K562 (cell line): ENCODE measurements at regions not wholly inside any gene's neighbourhood (a gene's known extent, or its start where the extent isn't known, plus 50 kb on each side); places are given as distances from the start of the nearest gene placed in this dataset.

Experiments used
- ATAC-seq: fragments of 200-7000 bp; cut with Tn5 transposase; 3 replicates; pipeline ENCODE4 v1.9.1; 2020; ENCODE audit warnings: moderate library complexity
- BruUV-seq: library from RNA; stranded (reverse); fragments of 400-500 nt; replicated peaks from 2 replicates; lab custom pipeline; 2021; lab: Mats Ljungman, UMichigan
- CTCF ChIA-PET: fragments of 300-600 bp; formaldehyde crosslinking; extraction: SDS; loops from one replicate; lab custom pipeline; 2021; ENCODE audit warnings: low intra/inter-chr PET ratio; lab: Yijun Ruan, JAX
- POLR2A ChIA-PET: fragments of 300-600, 350-650 bp; sonication (Branson Sonifier 250); formaldehyde crosslinking; extraction: SDS; loops from one replicate; lab custom pipeline; 2021; ENCODE audit warnings: antibody characterized with exemption, inconsistent platforms; lab: Yijun Ruan, JAX
- DNase-seq, 4 experiments: peaks; one replicate each; pipeline versions ENCODE4 v3.0.0 to v3.0.0-alpha.2; 2011 to 2018; ENCODE audit warnings: low spot score in 3 of 4, mixed read lengths in 3 of 4; ENCODE audit errors: extremely low read depth in 1 of 4
- FAIRE-seq: peaks from 2 replicates; lab custom pipeline; 2011; peaks lifted over from hg19 to GRCh38; lab: Jason Lieb, UNC
- H2AFZ ChIP-seq: 2 replicates; pipeline ENCODE4 v1.6.0; 2011; ENCODE audit warnings: low read depth, low read length, control low read depth, inconsistent platforms
- H3K27ac ChIP-seq: fragments of 200-600 bp; 3 replicates; pipeline ENCODE4 v1.8.0; 2011; ENCODE audit warnings: low read depth, mild to moderate bottlenecking, control low read depth, inconsistent platforms, low read length, moderate library complexity, mixed read lengths; ENCODE audit errors: extremely low read depth
- H3K27me3 ChIP-seq, 2 experiments: fragments of 300-600 bp in 1 of 2; 2 replicates in 1 of 2; 3 replicates in 1 of 2; pipeline versions ENCODE4 v1.6.0 to v1.8.0; 2011; ENCODE audit warnings: inconsistent platforms in 2 of 2, low read length in 2 of 2, mild to moderate bottlenecking in 1 of 2, mixed read lengths in 1 of 2, moderate library complexity in 1 of 2; ENCODE audit not compliant: control insufficient read depth in 2 of 2, insufficient read depth in 2 of 2
- H3K36me3 ChIP-seq: fragments of 300-600 bp; 3 replicates; pipeline ENCODE4 v1.8.0; 2011; ENCODE audit warnings: mild to moderate bottlenecking, low read length, inconsistent platforms; ENCODE audit not compliant: control insufficient read depth, insufficient read depth
- H3K4me1 ChIP-seq, 2 experiments: fragments of 200-600 bp in 1 of 2; replicated peaks in 1 of 2; 2 replicates in 1 of 2; 3 replicates in 1 of 2; pipeline versions ENCODE4 v1.5.1 to v1.8.0; 2011; ENCODE audit warnings: inconsistent platforms in 2 of 2, low read length in 2 of 2, mild to moderate bottlenecking in 1 of 2, mixed read lengths in 1 of 2, moderate library complexity in 1 of 2; ENCODE audit not compliant: control insufficient read depth in 2 of 2, insufficient read depth in 2 of 2
- H3K4me2 ChIP-seq: 2 replicates; pipeline ENCODE4 v1.6.1; 2011; ENCODE audit warnings: low read length, control low read depth, inconsistent platforms, mixed read lengths; ENCODE audit not compliant: insufficient read depth
- H3K4me3 ChIP-seq: fragments of 200-600 bp; sonication (generic), shearing (Covaris generic); 2 replicates; pipeline ENCODE4 v1.5.1; 2016; ENCODE audit warnings: control low read depth, inconsistent platforms
- H3K79me2 ChIP-seq: fragments of 200-600 bp; 3 replicates; pipeline ENCODE4 v1.8.0; 2011; ENCODE audit warnings: low read length, inconsistent platforms; ENCODE audit not compliant: control insufficient read depth, insufficient read depth
- H3K9ac ChIP-seq, 2 experiments: 2 replicates each; pipeline versions ENCODE4 v1.6.0 to v1.6.1; 2011; ENCODE audit warnings: low read depth in 2 of 2, low read length in 2 of 2, control low read depth in 1 of 2, inconsistent platforms in 1 of 2, mild to moderate bottlenecking in 1 of 2, mixed read lengths in 1 of 2; ENCODE audit not compliant: insufficient read depth in 1 of 2
- H3K9me1 ChIP-seq: one replicate; pipeline ENCODE4 v1.6.0; 2011; ENCODE audit warnings: inconsistent platforms, mild to moderate bottlenecking, low read length, moderate library complexity; ENCODE audit not compliant: control insufficient read depth, insufficient read depth
- H3K9me3 ChIP-seq: replicated peaks from 2 replicates; pipeline ENCODE4 v1.5.1; 2011; ENCODE audit warnings: low read depth, low read length, inconsistent platforms; ENCODE audit not compliant: control insufficient read depth, insufficient read depth
- H4K20me1 ChIP-seq: replicated peaks from 2 replicates; pipeline ENCODE4 v1.6.1; 2011; ENCODE audit warnings: low read length, inconsistent platforms, mixed read lengths; ENCODE audit not compliant: control insufficient read depth, insufficient read depth
- BHLHE40 ChIP-seq: IDR thresholded peaks from 2 replicates; pipeline ENCODE4 v1.6.1; 2011; ENCODE audit warnings: low read length, improper control_type of control experiment
- CTCF ChIP-seq, 3 experiments: IDR thresholded peaks in 2 of 3; conservative IDR thresholded peaks in 1 of 3; 2 replicates each; pipeline ENCODE4 v1.5.1; 2011 to 2012; ENCODE audit warnings: low read length in 3 of 3, mild to moderate bottlenecking in 3 of 3, control low read depth in 2 of 3, improper control_type of control experiment in 1 of 3, inconsistent platforms in 1 of 3, low read depth in 1 of 3, mixed read lengths in 1 of 3, moderate library complexity in 1 of 3; ENCODE audit not compliant: insufficient read depth in 2 of 3
- EZH2 ChIP-seq: IDR thresholded peaks from 2 replicates; pipeline ENCODE4 v1.6.1; 2012; ENCODE audit warnings: low read depth, mild to moderate bottlenecking, inconsistent platforms, low read length, borderline replicate concordance
- HLTF ChIP-seq: fragments of 450-650 bp; IDR thresholded peaks from 2 replicates; pipeline ENCODE4 v1.6.1; 2016
- NCOA4 ChIP-seq: fragments of 450-650 bp; IDR thresholded peaks from 2 replicates; pipeline ENCODE4 v1.6.1; 2018; ENCODE audit warnings: mild to moderate bottlenecking; ENCODE audit not compliant: partially characterized antibody
- NUFIP1 ChIP-seq: fragments of 450-650 bp; IDR thresholded peaks from 2 replicates; pipeline ENCODE4 v1.6.1; 2018; ENCODE audit not compliant: partially characterized antibody
- SETDB1 ChIP-seq: IDR thresholded peaks from one replicate; pipeline ENCODE4 v1.6.1; 2012; ENCODE audit warnings: low read length, control low read depth, inconsistent platforms
- SRSF9 ChIP-seq: fragments of 200-400 bp; formaldehyde crosslinking; IDR thresholded peaks from 2 replicates; pipeline ENCODE4 v1.6.1; 2017; ENCODE audit warnings: low read depth, low read length, borderline replicate concordance
- TAF7 ChIP-seq: fragments of 450-650 bp; IDR thresholded peaks from 2 replicates; pipeline ENCODE4 v1.6.1; 2016; ENCODE audit warnings: missing genetic modification characterization, missing compliant biosample characterization
- TEAD1 ChIP-seq, 2 experiments: fragments of 450-650 bp in 1 of 2; sonication (generic) in 1 of 2; formaldehyde crosslinking; IDR thresholded peaks; 2 replicates each; pipeline versions ENCODE4 v1.4.0 to v1.8.0; 2020 to 2022; ENCODE audit warnings: mild to moderate bottlenecking in 2 of 2, missing genetic modification reagents in 1 of 2
- WGBS: fragments of 100-300 bp; shearing (Covaris generic); methylation state at CpG from one replicate; pipeline ENCODE4 v1.1.6; 2016; ENCODE audit warnings: low coverage, mixed read lengths; ENCODE audit not compliant: insufficient coverage; ENCODE audit errors: missing lambda C conversion rate; 5-methylcytosine and 5-hydroxymethylcytosine counted together
- in situ Hi-C: fragments of 300-500 bp; cut with MboI; formaldehyde crosslinking; loops from 4 replicates; pipeline ENCODE4 v1.15.0; 2018; ENCODE audit warnings: inconsistent platforms, mixed read lengths
- intact Hi-C: fragments of 100-400 bp; cut with micrococcal nuclease; formaldehyde crosslinking; loops from 2 replicates; pipeline ENCODE4 v1.14.2; 2022
- TF ChIP-seq, protein P1 (sequence below): fragments of 450-650 bp; formaldehyde crosslinking; IDR thresholded peaks from 2 replicates; pipeline ENCODE4 v1.4.0; 2020; ENCODE audit warnings: mild to moderate bottlenecking, moderate library complexity
- TF ChIP-seq, protein P2 (sequence below): sonication (generic); formaldehyde crosslinking; IDR thresholded peaks from 2 replicates; pipeline ENCODE4 v1.8.0; 2023; ENCODE audit warnings: mild to moderate bottlenecking, missing genetic modification reagents
- TF ChIP-seq, protein P3 (sequence below): fragments of 250-450 bp; sonication (Bioruptor Pico); IDR thresholded peaks from 2 replicates; pipeline ENCODE4 v1.6.1; 2021; ENCODE audit warnings: mild to moderate bottlenecking
- TF ChIP-seq, protein P4 (sequence below): fragments of 250-450 bp; sonication (Bioruptor Pico); IDR thresholded peaks from 2 replicates; pipeline ENCODE4 v1.4.0; 2020; ENCODE audit warnings: mild to moderate bottlenecking, moderate library complexity

GRCh38 chr1:55320891-55321290, 105.7 kb upstream of the USP24 start (continued):
- TF ChIP-seq BHLHE40 (no peak), TAF7 (no peak)
- TF ChIP-seq, protein P1, sequence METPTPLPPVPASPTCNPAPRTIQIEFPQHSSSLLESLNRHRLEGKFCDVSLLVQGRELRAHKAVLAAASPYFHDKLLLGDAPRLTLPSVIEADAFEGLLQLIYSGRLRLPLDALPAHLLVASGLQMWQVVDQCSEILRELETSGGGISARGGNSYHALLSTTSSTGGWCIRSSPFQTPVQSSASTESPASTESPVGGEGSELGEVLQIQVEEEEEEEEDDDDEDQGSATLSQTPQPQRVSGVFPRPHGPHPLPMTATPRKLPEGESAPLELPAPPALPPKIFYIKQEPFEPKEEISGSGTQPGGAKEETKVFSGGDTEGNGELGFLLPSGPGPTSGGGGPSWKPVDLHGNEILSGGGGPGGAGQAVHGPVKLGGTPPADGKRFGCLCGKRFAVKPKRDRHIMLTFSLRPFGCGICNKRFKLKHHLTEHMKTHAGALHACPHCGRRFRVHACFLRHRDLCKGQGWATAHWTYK (CRISPR knock-in tag): no peak

DNA sequence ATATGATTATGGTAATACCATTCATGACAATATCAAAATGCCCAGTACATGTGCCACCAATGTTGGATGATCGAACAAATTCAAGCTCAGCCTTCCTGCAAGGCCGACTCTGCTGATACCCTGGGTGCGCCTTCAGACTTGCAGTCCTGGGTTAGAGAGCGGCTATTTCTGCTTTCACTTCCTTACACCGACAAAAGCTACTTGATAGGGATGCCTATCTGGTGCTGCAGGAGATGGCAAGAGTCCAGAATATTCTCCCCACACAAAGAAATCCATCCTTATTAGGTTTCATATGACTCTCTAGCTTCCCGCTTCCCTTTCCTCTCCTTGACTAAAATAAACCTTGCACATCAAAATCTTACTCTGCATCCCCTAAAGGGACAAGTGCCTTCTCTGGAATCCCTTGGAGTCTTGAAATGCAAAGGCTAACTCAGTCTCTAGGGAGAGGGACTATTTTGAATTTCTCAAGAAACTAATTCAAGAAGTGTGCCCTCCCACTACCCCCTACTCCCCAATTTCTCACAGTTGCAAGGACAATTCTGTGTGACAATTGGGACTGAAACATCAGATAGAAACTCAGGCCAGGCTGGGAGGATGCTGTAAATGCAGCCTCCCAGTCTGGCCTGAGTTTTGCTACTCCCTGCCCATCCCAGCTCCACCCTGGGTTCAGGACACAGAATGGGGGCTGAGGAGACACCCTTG, 103.1 kb upstream of the USP24 start:
- no peak overlapping the region for H3K4me2 ChIP-seq
- in situ Hi-C loops (no loop called here), intact Hi-C loops (no loop called here)
- no peaks in the 10 kb centered on the region for H3K4me1 ChIP-seq
- H3K36me3 ChIP-seq: no peaks in the 10 kb centered on the region
- H2AFZ ChIP-seq: no peak overlapping the region
- H3K79me2 ChIP-seq: no peaks in the 10 kb centered on the region
- POLR2A ChIA-PET: interaction anchor here (0.8 to 1.0 kb wide), 2 partner anchors 13 to 163 kb away, joined by 3 to 5 read pairs; no protein-coding TSS in a partner anchor
- TF ChIP-seq, protein P2, sequence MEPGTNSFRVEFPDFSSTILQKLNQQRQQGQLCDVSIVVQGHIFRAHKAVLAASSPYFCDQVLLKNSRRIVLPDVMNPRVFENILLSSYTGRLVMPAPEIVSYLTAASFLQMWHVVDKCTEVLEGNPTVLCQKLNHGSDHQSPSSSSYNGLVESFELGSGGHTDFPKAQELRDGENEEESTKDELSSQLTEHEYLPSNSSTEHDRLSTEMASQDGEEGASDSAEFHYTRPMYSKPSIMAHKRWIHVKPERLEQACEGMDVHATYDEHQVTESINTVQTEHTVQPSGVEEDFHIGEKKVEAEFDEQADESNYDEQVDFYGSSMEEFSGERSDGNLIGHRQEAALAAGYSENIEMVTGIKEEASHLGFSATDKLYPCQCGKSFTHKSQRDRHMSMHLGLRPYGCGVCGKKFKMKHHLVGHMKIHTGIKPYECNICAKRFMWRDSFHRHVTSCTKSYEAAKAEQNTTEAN: no peak
- TF ChIP-seq NUFIP1 (no peak), NCOA4 (no peak), SETDB1 (no peak), CTCF (IDR thresholded peaks at IDR 0.05 in 2 of 3, conservative IDR thresholded peaks at IDR 0.05 in 1 of 3; ENCODE audit: insufficient read depth in 2 of 3, low read depth in 1 of 3, low read length in 3 of 3) (no peak), HLTF (no peak), EZH2 (no peak), TEAD1 (CRISPR knock-in tag; IDR thresholded peaks at IDR 0.05) (no peak), SRSF9 (no peak)
- TF ChIP-seq, protein P3, sequence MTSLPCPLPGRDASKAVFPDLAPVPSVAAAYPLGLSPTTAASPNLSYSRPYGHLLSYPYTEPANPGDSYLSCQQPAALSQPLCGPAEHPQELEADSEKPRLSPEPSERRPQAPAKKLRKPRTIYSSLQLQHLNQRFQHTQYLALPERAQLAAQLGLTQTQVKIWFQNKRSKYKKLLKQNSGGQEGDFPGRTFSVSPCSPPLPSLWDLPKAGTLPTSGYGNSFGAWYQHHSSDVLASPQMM (CRISPR knock-in tag): no peak
- TF ChIP-seq, protein P4, sequence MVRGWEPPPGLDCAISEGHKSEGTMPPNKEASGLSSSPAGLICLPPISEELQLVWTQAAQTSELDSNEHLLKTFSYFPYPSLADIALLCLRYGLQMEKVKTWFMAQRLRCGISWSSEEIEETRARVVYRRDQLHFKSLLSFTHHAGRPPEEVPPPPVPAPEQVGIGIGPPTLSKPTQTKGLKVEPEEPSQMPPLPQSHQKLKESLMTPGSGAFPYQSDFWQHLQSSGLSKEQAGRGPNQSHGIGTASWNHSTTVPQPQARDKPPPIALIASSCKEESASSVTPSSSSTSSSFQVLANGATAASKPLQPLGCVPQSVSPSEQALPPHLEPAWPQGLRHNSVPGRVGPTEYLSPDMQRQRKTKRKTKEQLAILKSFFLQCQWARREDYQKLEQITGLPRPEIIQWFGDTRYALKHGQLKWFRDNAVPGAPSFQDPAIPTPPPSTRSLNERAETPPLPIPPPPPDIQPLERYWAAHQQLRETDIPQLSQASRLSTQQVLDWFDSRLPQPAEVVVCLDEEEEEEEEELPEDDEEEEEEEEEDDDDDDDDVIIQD (CRISPR knock-in tag): no peak
- no peaks in the 10 kb centered on the region for H4K20me1 ChIP-seq
- FAIRE-seq (no peak), DNase-seq (no peak), ATAC-seq (no peak)
- no TSS peak for BruUV-seq
- 2% methylated on average over 6 of the region's 6 CpGs for WGBS
- no peak overlapping the region for H3K27ac ChIP-seq
- H3K9ac ChIP-seq: no peak overlapping the region
- CTCF ChIA-PET: no interaction called here
- peaks cover 14 to 33% of the 10 kb centered on the region in 2 experiments; a peak in 4 of 5 replicates for H3K27me3 ChIP-seq
- H3K4me3 ChIP-seq: no peak overlapping the region
- no peaks in the 10 kb centered on the region for H3K9me3 ChIP-seq
- H3K9me1 ChIP-seq: no peaks in the 10 kb centered on the region
